Cardiac muscle cell (in vitro differentiated cells and primary cell): ENCODE measurements at regions not wholly inside any gene's neighbourhood (a gene's known extent, or its start where the extent isn't known, plus 50 kb on each side); places are given as distances from the start of the nearest gene placed in this dataset.

Source experiments
- DNase-seq, 2 donors: peaks; one replicate each; pipeline versions ENCODE4 v3.0.0 to v3.0.0-alpha.2; 2010 to 2017; ENCODE audit warnings: low read depth in 1 of 2, low spot score in 1 of 2
- H3K27ac ChIP-seq: fragments of 200-600 bp; sonication (generic); 2 replicates; pipeline ENCODE4 v1.5.1; 2016
- H3K27me3 ChIP-seq: fragments of 200-600 bp; sonication (generic); 2 replicates; pipeline ENCODE4 v1.6.0; 2016; ENCODE audit warnings: control low read depth
- H3K36me3 ChIP-seq: fragments of 200-600 bp; sonication (generic); 2 replicates; pipeline ENCODE4 v1.5.1; 2016; ENCODE audit warnings: control low read depth
- H3K4me1 ChIP-seq: fragments of 200-600 bp; sonication (generic); 2 replicates; pipeline ENCODE4 v1.8.1; 2017; ENCODE audit warnings: low read depth, mild to moderate bottlenecking, mixed run types
- H3K4me3 ChIP-seq: fragments of 200-600 bp; sonication (generic); 2 replicates; pipeline ENCODE4 v1.5.1; 2016; ENCODE audit warnings: mild to moderate bottlenecking
- H3K9me3 ChIP-seq: fragments of 200-600 bp; sonication (generic); 2 replicates; pipeline ENCODE4 v1.5.1; 2017; ENCODE audit warnings: low read depth, mild to moderate bottlenecking, control low read depth
- CTCF ChIP-seq: IDR thresholded peaks from 2 replicates; pipeline ENCODE4 v1.5.1; 2012; ENCODE audit warnings: low read depth, mild to moderate bottlenecking, low read length

DNA sequence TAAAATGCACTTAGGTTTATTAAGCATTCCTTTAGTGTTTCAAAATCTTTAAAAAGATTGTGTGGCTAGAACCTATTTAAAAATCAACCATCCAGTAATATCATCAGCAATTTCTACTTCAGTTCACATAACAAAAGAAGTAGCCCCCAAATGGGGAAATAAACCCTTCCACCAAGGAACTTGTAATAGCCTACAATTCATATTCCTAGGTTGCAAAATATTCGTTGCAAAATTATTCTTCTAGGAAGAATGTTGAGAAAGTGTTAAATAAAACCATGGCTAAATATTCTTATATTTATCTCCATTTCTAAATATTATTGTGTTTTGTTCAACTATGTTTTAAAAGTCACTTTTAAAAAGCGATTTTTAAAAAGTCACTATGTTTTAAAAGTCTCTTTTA is 177.9 kb upstream of the PRLR start:
- Histone ChIP-seq H3K4me1 (no peaks in the 10 kb centered on the region), H3K27ac (no peak overlapping the region), H3K9me3 (no peaks in the 10 kb centered on the region), H3K36me3 (no peaks in the 10 kb centered on the region), H3K27me3 (no peaks in the 10 kb centered on the region), H3K4me3 (no peak overlapping the region)
- no peak for TF ChIP-seq CTCF
- no peak for DNase-seq

DNA sequence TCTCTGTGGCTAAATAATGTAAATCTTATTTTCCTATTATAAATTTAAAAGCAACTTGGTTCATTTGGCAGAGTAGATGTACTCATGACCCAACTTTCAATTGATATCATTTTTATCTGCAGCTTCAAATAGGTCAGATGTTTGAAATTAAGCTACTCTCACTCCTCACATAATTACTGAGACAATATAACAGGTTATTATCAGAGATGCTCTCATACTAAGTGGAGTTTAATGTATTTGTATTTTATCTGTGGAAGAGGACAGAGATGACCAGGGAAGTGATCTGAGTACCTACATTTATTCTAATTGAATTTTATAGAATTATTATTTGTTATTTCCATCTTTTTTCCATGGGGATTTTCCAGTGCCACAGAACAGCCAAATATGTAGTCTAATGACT is 177.4 kb upstream of the PRLR start:
- no peaks in the 10 kb centered on the region for H3K36me3 ChIP-seq
- no peaks in the 10 kb centered on the region for H3K9me3 ChIP-seq
- no peak overlapping the region for H3K27ac ChIP-seq
- no peaks in the 10 kb centered on the region for H3K4me1 ChIP-seq
- no peak for DNase-seq
- H3K27me3 ChIP-seq, result no peaks in the 10 kb centered on the region
- no peak for TF ChIP-seq CTCF
- no peak overlapping the region for H3K4me3 ChIP-seq

GRCh38 chr5:35405938-35406337 is 175.7 kb upstream of the PRLR start:
- H3K4me1 ChIP-seq, result no peaks in the 10 kb centered on the region
- no peak overlapping the region for H3K4me3 ChIP-seq
- no peak for DNase-seq
- no peak for TF ChIP-seq CTCF
- no peaks in the 10 kb centered on the region for H3K27me3 ChIP-seq
- no peaks in the 10 kb centered on the region for H3K36me3 ChIP-seq
- H3K9me3 ChIP-seq, result no peaks in the 10 kb centered on the region
- H3K27ac ChIP-seq, result no peak overlapping the region

- Histone ChIP-seq H3K27me3 (no peaks in the 10 kb centered on the region), H3K4me3 (no peak overlapping the region), H3K36me3 (no peaks in the 10 kb centered on the region), H3K27ac (no peak overlapping the region), H3K4me1 (no peaks in the 10 kb centered on the region), H3K9me3 (no peaks in the 10 kb centered on the region)
- TF ChIP-seq CTCF, result no peak
- no peak for DNase-seq
These were observed 174.4 kb upstream of the PRLR start for GRCh38 chr5:35404701-35405100.

- H3K27ac ChIP-seq, result no peak overlapping the region
- no peaks in the 10 kb centered on the region for H3K4me1 ChIP-seq
- no peak for DNase-seq
These were observed 163.6 kb upstream of the PRLR start for GRCh38 chr5:35393901-35394300.

More at GRCh38 chr5:35393901-35394300, 163.6 kb upstream of the PRLR start:
- TF ChIP-seq CTCF, result no peak
- no peaks in the 10 kb centered on the region for H3K27me3 ChIP-seq
- H3K9me3 ChIP-seq, result no peaks in the 10 kb centered on the region
- H3K4me3 ChIP-seq, result no peak overlapping the region
- H3K36me3 ChIP-seq, result no peaks in the 10 kb centered on the region
